ENCODE measurements at regions not wholly inside any gene's neighbourhood (a gene's known extent, or its start where the extent isn't known, plus 50 kb on each side); places are given as distances from the start of the nearest gene placed in this dataset.

GRCh38 chr15:56835718-56836171 is 82.7 kb upstream of the TCF12 start:
- WGBS (ENCODE audit: low lambda C conversion rate) = 62% methylated on average over 2 of the region's 2 CpGs

More at GRCh38 chr15:56835718-56836171, 82.7 kb upstream of the TCF12 start:
- BruUV-seq (replicated peaks) = no TSS peak
- H3K9ac ChIP-seq (ENCODE audit: insufficient read depth, low read depth, low read length) = no peak overlapping the region
- no peak overlapping the region for H3K4me2 ChIP-seq (ENCODE audit: low read depth, low read length)
- no peaks in the 10 kb centered on the region for H4K20me1 ChIP-seq (ENCODE audit: insufficient read depth, low read length)
- H3K36me3 ChIP-seq (replicated peaks in 1 of 2; ENCODE audit: control insufficient read depth in 1 of 2, insufficient read depth in 2 of 2, low read length in 2 of 2) = no peaks in the 10 kb centered on the region
- no peak for DNase-seq (ENCODE audit: low spot score)
- ChIA-PET POLR2A (no interaction called here), CTCF (ENCODE audit: low intra/inter-chr PET ratio, low total read pairs) (no interaction called here)
- intact Hi-C loops (cut with micrococcal nuclease; ENCODE audit: unreplicated experiment) (no loop called here), in situ Hi-C loops (cut with HindIII; ENCODE audit: extremely low pct_ligation_motif_present, low pct_unique_long_range_greater_than_20kb) (no loop called here)
- ATAC-seq = no peak
- no peak overlapping the region for H3K4me3 ChIP-seq (replicated peaks in 1 of 3; ENCODE audit: insufficient read depth in 1 of 3, low read depth in 2 of 3, low read length in 3 of 3)
- H3K4me1 ChIP-seq (ENCODE audit: insufficient read depth, low read length) = no peaks in the 10 kb centered on the region
- H2AFZ ChIP-seq (ENCODE audit: low read length) = no peak overlapping the region
- H3K79me2 ChIP-seq (ENCODE audit: insufficient read depth, low read length) = no peaks in the 10 kb centered on the region
- no peak for TF ChIP-seq PBX3 (CRISPR knock-in tag; IDR thresholded peaks at IDR 0.05; ENCODE audit: borderline replicate concordance)
- no peak for TF ChIP-seq ZFP62 (CRISPR knock-in tag; IDR thresholded peaks at IDR 0.05)
- no peak for TF ChIP-seq HINFP (CRISPR knock-in tag; IDR thresholded peaks at IDR 0.05; ENCODE audit: low read depth)
- TF ChIP-seq RNF2 (conservative IDR thresholded peaks at IDR 0.05; ENCODE audit: low read depth) = no peak
- no peak for TF ChIP-seq ZNF563 (CRISPR knock-in tag; IDR thresholded peaks at IDR 0.05)
- no peak for TF ChIP-seq LBX2 (CRISPR knock-in tag; IDR thresholded peaks at IDR 0.05; ENCODE audit: borderline replicate concordance)
- TF ChIP-seq MLX (CRISPR knock-in tag; IDR thresholded peaks at IDR 0.05) = no peak
- no peak for TF ChIP-seq ZNF768 (CRISPR knock-in tag; IDR thresholded peaks at IDR 0.05)
- no peaks in the 10 kb centered on the region for H3K9me3 ChIP-seq (ENCODE audit: low read length)
- H3K27ac ChIP-seq (ENCODE audit: extremely low read length, insufficient read depth, low read length) = no peak overlapping the region
- H3K27me3 ChIP-seq (ENCODE audit: control insufficient read depth in 1 of 2, insufficient read depth in 2 of 2, low read length in 2 of 2) = peaks cover 0 to 6% of the 10 kb centered on the region in 2 experiments; a peak in 1 of 5 replicates
- FAIRE-seq = no peak
